Neural cell (in vitro differentiated cells): ENCODE measurements at regions not wholly inside any gene's neighbourhood (a gene's known extent, or its start where the extent isn't known, plus 50 kb on each side); places are given as distances from the start of the nearest gene placed in this dataset.

Experiments used
- H2AFZ ChIP-seq: fragments of 200-600, 300-800 bp; sonication (generic), shearing (Covaris generic); 2 replicates; pipeline ENCODE4 v1.6.0; 2014; ENCODE audit warnings: low read depth, mild to moderate bottlenecking, antibody characterized with exemption, low read length, moderate library complexity
- H3F3A ChIP-seq: fragments of 200-600 bp; shearing (Covaris generic); 2 replicates; pipeline ENCODE4 v1.6.1; 2016; ENCODE audit warnings: mild to moderate bottlenecking, moderate library complexity, mixed read lengths, antibody characterized with exemption, low read length; ENCODE audit not compliant: insufficient read depth, poor library complexity, severe bottlenecking
- H3K27ac ChIP-seq: fragments of 200-600, 300-800 bp; sonication (generic), shearing (Covaris generic); 2 replicates; pipeline ENCODE4 v1.5.1; 2014; ENCODE audit warnings: mild to moderate bottlenecking, low read length, moderate library complexity
- H3K27me3 ChIP-seq: fragments of 300-800, 200-600 bp; sonication (generic), shearing (Covaris generic); 2 replicates; pipeline ENCODE4 v1.6.0; 2014; ENCODE audit warnings: mild to moderate bottlenecking, low read depth, low read length, moderate library complexity; ENCODE audit not compliant: insufficient read depth
- H3K36me3 ChIP-seq: fragments of 300-800, 200-600 bp; sonication (generic), shearing (Covaris generic); 2 replicates; pipeline ENCODE4 v1.5.1; 2014; ENCODE audit warnings: mild to moderate bottlenecking, antibody characterized with exemption, low read length, moderate library complexity; ENCODE audit not compliant: insufficient read depth
- H3K4me2 ChIP-seq: fragments of 300-800, 200-600 bp; sonication (generic), shearing (Covaris generic); 2 replicates; pipeline ENCODE4 v1.6.0; 2014; ENCODE audit warnings: mild to moderate bottlenecking, low read length
- H3K4me3 ChIP-seq: fragments of 300-800, 200-600 bp; sonication (generic), shearing (Covaris generic); 2 replicates; pipeline ENCODE4 v1.5.1; 2014; ENCODE audit warnings: mild to moderate bottlenecking, low read length, moderate library complexity
- H3K79me2 ChIP-seq: fragments of 200-600 bp; shearing (Covaris generic); replicated peaks from 2 replicates; pipeline ENCODE4 v1.6.0; 2014; ENCODE audit warnings: mild to moderate bottlenecking, low read length, moderate library complexity; ENCODE audit not compliant: insufficient read depth
- H3K9ac ChIP-seq: fragments of 300-800, 200-600 bp; sonication (generic), shearing (Covaris generic); 2 replicates; pipeline ENCODE4 v1.6.1; 2016; ENCODE audit warnings: mild to moderate bottlenecking, low read length, mixed read lengths
- H3K9me2 ChIP-seq: fragments of 200-600 bp; shearing (Covaris generic); 2 replicates; pipeline ENCODE4 v1.6.1; 2016; ENCODE audit warnings: mild to moderate bottlenecking, low read length, mixed read lengths; ENCODE audit not compliant: insufficient read depth
- H3K9me3 ChIP-seq: fragments of 200-600, 300-800 bp; sonication (generic), shearing (Covaris generic); 2 replicates; pipeline ENCODE4 v1.6.1; 2016; ENCODE audit warnings: mild to moderate bottlenecking, mixed run types, low read length, moderate library complexity, mixed read lengths
- H4K20me1 ChIP-seq: fragments of 200-600 bp; shearing (Covaris generic); 2 replicates; pipeline ENCODE4 v1.6.1; 2016; ENCODE audit warnings: mild to moderate bottlenecking, mixed run types; ENCODE audit not compliant: insufficient read depth
- EP300 ChIP-seq: fragments of 450-650 bp; conservative IDR thresholded peaks from 2 replicates; pipeline ENCODE4 v1.6.1; 2014; ENCODE audit warnings: antibody characterized with exemption, mild to moderate bottlenecking, moderate library complexity; ENCODE audit not compliant: poor library complexity, severe bottlenecking
- EZH2 ChIP-seq: fragments of 200-600, 300-800 bp; shearing (Covaris generic), sonication (generic); IDR thresholded peaks from 2 replicates; pipeline ENCODE4 v1.6.1; 2014; ENCODE audit warnings: antibody characterized with exemption, low read length, borderline replicate concordance, mild to moderate bottlenecking; ENCODE audit not compliant: insufficient read depth, poor library complexity, severe bottlenecking
- MXI1 ChIP-seq: fragments of 450-650 bp; conservative IDR thresholded peaks from 2 replicates; pipeline ENCODE4 v1.6.1; 2014; ENCODE audit warnings: antibody characterized with exemption, mild to moderate bottlenecking; ENCODE audit not compliant: poor library complexity, severe bottlenecking
- POLR2AphosphoS5 ChIP-seq: IDR thresholded peaks from 2 replicates; pipeline ENCODE4 v1.6.1; 2012
- RAD21 ChIP-seq: fragments of 450-650 bp; conservative IDR thresholded peaks from 2 replicates; pipeline ENCODE4 v1.6.1; 2014; ENCODE audit warnings: antibody characterized with exemption, mild to moderate bottlenecking, moderate library complexity
- SMC3 ChIP-seq: fragments of 450-650 bp; conservative IDR thresholded peaks from 2 replicates; pipeline ENCODE4 v1.6.1; 2014; ENCODE audit warnings: antibody characterized with exemption, mild to moderate bottlenecking, moderate library complexity; ENCODE audit not compliant: poor library complexity
- TAF1 ChIP-seq: IDR thresholded peaks from 2 replicates; pipeline ENCODE4 v1.6.1; 2012; ENCODE audit warnings: low read depth
- TF ChIP-seq, protein P1 (sequence below): fragments of 450-650 bp; IDR thresholded peaks from 2 replicates; pipeline ENCODE4 v1.5.1; 2014; ENCODE audit warnings: antibody characterized with exemption, mild to moderate bottlenecking, moderate library complexity; ENCODE audit not compliant: poor library complexity, severe bottlenecking
- TF ChIP-seq, protein P2 (sequence below): IDR thresholded peaks from 2 replicates; pipeline ENCODE4 v1.6.1; 2012; ENCODE audit warnings: borderline replicate concordance

DNA sequence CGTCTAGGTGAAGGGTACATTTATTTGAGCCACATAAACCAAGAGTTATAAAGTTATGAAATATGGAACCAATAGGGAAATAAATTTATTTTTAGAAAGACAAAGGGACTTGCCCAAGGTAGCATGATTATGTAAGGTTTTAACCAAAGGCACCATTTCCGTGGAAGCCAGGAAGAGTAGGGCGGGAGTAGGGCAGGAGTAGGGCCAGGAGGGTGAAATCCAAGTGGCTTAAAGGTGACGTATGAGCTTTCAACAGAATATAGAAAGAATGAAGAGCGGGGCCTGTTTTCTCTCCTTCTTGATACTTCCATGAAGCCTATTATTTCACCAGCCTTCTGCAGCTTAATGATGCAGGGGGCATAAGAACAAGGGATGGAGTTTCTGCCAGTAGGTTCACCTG, 91.7 kb upstream of the PNPLA4 start:
- Histone ChIP-seq H3K27me3 (no peaks in the 10 kb centered on the region), H3K4me2 (no peak overlapping the region), H3K9ac (no peak overlapping the region), H3K36me3 (no peaks in the 10 kb centered on the region), H3K27ac (no peak overlapping the region), H3K9me2 (no peaks in the 10 kb centered on the region), H3K79me2 (no peaks in the 10 kb centered on the region), H3F3A (no peaks in the 10 kb centered on the region), H3K9me3 (no peaks in the 10 kb centered on the region), H4K20me1 (no peaks in the 10 kb centered on the region), H3K4me3 (no peak overlapping the region), H2AFZ (no peak overlapping the region)
- TF ChIP-seq TAF1 (no peak), POLR2AphosphoS5 (no peak), EZH2 (no peak), MXI1 (no peak), RAD21 (no peak), EP300 (no peak), SMC3 (no peak)
- TF ChIP-seq, protein P1, sequence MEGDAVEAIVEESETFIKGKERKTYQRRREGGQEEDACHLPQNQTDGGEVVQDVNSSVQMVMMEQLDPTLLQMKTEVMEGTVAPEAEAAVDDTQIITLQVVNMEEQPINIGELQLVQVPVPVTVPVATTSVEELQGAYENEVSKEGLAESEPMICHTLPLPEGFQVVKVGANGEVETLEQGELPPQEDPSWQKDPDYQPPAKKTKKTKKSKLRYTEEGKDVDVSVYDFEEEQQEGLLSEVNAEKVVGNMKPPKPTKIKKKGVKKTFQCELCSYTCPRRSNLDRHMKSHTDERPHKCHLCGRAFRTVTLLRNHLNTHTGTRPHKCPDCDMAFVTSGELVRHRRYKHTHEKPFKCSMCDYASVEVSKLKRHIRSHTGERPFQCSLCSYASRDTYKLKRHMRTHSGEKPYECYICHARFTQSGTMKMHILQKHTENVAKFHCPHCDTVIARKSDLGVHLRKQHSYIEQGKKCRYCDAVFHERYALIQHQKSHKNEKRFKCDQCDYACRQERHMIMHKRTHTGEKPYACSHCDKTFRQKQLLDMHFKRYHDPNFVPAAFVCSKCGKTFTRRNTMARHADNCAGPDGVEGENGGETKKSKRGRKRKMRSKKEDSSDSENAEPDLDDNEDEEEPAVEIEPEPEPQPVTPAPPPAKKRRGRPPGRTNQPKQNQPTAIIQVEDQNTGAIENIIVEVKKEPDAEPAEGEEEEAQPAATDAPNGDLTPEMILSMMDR: no peak
- TF ChIP-seq, protein P2, sequence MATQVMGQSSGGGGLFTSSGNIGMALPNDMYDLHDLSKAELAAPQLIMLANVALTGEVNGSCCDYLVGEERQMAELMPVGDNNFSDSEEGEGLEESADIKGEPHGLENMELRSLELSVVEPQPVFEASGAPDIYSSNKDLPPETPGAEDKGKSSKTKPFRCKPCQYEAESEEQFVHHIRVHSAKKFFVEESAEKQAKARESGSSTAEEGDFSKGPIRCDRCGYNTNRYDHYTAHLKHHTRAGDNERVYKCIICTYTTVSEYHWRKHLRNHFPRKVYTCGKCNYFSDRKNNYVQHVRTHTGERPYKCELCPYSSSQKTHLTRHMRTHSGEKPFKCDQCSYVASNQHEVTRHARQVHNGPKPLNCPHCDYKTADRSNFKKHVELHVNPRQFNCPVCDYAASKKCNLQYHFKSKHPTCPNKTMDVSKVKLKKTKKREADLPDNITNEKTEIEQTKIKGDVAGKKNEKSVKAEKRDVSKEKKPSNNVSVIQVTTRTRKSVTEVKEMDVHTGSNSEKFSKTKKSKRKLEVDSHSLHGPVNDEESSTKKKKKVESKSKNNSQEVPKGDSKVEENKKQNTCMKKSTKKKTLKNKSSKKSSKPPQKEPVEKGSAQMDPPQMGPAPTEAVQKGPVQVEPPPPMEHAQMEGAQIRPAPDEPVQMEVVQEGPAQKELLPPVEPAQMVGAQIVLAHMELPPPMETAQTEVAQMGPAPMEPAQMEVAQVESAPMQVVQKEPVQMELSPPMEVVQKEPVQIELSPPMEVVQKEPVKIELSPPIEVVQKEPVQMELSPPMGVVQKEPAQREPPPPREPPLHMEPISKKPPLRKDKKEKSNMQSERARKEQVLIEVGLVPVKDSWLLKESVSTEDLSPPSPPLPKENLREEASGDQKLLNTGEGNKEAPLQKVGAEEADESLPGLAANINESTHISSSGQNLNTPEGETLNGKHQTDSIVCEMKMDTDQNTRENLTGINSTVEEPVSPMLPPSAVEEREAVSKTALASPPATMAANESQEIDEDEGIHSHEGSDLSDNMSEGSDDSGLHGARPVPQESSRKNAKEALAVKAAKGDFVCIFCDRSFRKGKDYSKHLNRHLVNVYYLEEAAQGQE: no peak

DNA sequence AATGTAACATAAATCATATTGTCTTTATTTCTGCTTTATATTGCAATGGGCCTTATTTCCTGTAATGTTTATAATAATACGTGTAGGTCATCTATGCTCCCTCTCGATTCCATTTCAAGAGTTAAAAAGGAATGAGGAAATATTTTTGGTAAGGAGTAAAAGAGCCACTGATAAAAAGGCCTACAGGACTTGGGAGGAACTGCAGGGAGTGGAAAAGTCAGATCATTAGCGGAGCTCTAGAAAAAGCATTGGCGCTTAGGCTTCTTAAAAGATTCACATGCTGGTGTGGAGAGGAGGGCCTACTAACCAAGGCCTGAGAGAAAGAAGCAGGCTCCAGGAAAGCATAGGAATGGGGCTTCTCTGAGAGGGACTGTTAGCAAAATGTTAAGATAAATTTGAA, 82.9 kb upstream of the PNPLA4 start:
- Histone ChIP-seq H3K36me3 (no peaks in the 10 kb centered on the region), H3K27me3 (no peaks in the 10 kb centered on the region), H4K20me1 (no peaks in the 10 kb centered on the region), H3K9me3 (no peaks in the 10 kb centered on the region), H3K79me2 (no peaks in the 10 kb centered on the region), H3K9me2 (no peaks in the 10 kb centered on the region), H3F3A (no peaks in the 10 kb centered on the region), H3K9ac (no peak overlapping the region), H3K4me2 (no peak overlapping the region), H2AFZ (no peak overlapping the region), H3K4me3 (no peak overlapping the region), H3K27ac (no peak overlapping the region)
- TF ChIP-seq, protein P1: no peak
- TF ChIP-seq MXI1 (no peak), TAF1 (no peak), POLR2AphosphoS5 (no peak), EP300 (no peak), EZH2 (no peak), RAD21 (no peak), SMC3 (no peak)
- TF ChIP-seq, protein P2: no peak
